AG20443 (cell line): ENCODE measurements at regions not wholly inside any gene's neighbourhood (a gene's known extent, or its start where the extent isn't known, plus 50 kb on each side); places are given as distances from the start of the nearest gene placed in this dataset.
"Not testable (repeated sequence)": the region's sequence is repeated elsewhere in the genome, so short reads cannot be mapped to it uniquely, and the experiment has no call there.

Source experiments
- DNase-seq: peaks from one replicate; pipeline ENCODE4 v3.0.0; 2012; ENCODE audit warnings: low spot score, mixed read lengths

- no peak for DNase-seq
These were observed 142.5 kb upstream of the ARG1 start for GRCh38 chr6:131430531-131430930.

- no peak for DNase-seq
These were observed 141.3 kb upstream of the ARG1 start for GRCh38 chr6:131431718-131432117.

GRCh38 chr6:131433927-131434326 is 139.1 kb upstream of the ARG1 start:
- no peak for DNase-seq

DNA sequence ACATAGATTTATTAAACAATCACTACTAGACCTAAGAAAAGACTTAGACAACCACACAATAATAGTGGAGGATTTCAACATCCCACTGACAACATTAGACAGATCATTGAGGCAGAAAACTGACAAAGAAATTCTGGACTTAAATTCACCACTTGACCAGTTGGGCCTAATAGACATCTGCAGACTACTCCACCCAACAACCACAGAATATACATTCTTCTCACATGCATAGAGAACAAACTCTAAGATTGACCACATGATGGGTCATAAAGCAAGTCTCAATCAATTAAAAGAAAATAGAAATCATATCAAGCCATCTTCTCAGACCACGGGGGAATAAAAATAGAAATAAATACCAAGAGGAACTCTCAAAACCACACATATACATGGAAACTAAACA is 136.7 kb upstream of the ARG1 start:
- no peak for DNase-seq

DNA sequence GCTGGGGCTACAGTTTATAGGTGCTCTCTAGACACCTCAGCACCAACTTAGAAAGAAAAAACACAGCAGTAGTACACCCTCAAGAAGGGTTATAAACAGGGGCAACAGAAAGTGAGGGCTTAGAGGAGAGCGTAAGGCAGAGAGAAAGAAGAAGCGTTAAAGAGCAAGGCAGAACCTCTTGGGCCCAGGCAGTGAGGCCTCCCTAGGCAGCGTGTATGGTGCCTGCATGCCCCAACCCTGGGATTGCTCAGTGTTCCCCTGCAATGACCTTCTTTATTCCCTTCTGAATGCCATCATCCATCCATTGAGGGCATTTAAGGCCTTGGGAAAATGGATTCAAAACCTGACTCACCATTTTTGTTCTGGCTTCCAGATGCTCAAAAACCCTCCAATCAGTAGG is 130.0 kb upstream of the ARG1 start:
- no peak for DNase-seq

GRCh38 chr6:131443514-131443913 is 129.5 kb upstream of the ARG1 start:
- no peak for DNase-seq

DNA sequence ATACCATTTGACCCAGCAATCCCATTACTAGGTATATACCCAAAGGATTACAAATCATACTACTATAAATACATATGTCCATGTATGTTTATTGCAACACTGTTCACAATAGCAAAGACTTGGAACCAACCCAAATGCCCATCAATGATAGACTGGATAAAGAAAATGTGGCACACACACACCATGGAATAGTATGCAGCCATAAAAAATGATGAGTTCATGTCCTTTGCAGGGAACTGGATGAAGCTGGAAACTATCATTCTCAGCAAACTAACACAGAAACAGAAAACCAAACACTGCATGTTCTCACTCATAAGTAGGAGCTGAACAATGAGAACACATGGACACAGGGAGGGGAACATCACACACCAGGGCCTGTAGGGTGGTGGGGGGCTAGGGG is 127.7 kb upstream of the ARG1 start:
- not testable (repeated sequence) for DNase-seq

DNA sequence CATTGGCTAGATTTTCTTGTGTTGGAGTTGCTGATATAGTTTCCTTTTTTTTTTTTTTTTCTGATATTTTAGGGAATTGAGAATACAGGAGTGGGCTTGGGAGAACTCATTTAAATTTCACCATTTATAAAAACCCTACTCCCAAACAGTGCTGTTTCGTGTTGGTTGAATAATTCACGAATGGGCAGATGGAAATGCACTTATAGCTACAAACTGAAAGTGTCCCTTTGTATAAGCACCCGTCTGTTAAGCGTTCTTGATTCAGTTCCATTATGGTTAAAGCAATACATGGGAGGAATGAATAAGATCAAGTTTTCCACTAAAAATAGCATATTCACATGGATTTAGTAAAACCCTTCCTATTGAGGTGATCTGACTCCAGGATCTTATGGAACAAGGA is 122.2 kb upstream of the ARG1 start:
- DNase-seq = no peak

DNA sequence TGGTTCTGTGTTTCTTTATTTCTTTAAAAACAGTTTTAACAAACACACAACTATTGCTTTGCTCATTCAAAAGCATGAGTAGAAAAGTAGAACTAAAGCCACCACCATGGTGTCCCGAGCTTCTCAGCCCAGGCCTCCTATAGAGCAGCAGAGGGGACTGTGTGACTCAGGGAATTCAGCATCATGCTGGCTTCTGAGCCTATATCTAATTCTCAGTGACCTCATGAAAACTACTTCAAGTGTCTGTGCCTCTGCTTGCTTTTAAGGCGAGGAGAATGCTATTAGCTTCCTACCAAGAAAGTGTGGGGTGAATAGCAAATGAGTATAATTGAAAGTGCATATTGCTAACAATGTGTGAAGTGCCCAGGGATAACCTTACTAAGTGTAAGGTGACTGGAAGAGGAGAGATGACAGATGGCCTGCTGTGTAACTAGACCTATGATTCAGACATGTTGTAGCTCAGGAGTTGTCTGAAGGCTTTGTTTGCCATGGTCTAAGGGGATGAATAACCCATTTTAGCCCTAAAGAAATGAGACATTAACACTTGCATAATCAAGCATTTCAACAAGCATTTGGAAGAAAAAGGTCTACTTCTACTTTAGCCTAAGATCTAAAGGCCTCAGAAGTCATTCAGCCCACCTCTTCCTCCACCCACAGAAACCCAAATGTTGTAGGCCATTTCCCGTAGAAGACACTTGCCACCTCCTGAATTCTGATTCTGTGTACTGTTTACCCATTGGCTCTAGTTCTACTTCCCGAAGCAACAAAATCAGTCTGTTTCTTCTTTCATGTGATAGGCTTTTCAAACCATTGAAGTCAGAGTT is 121.5 kb upstream of the ARG1 start:
- DNase-seq = no peak

- DNase-seq = no peak
These were observed 119.2 kb upstream of the ARG1 start for GRCh38 chr6:131453803-131454202.

DNA sequence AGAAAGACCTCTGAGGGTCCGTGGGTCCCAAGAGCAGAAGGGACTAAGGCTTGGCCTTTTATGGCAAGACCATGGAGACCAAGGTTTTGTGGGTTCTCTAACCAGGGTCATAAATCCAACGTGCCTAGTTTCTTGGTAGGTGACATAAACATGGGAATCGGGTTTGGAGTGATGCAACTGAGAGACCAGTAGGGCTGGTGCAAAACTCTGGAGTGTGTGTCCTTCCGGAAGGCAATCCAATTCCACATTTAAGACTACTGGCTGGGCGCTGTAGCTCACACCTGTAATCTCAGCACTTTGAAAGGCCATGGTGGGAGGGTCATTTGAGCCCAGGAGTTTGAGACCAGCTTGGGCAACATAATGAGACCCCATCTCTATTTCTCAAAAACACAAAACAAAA is 116.5 kb upstream of the ARG1 start:
- DNase-seq = no peak

- DNase-seq = no peak
These were observed 114.0 kb upstream of the ARG1 start for GRCh38 chr6:131459005-131459404.

DNA sequence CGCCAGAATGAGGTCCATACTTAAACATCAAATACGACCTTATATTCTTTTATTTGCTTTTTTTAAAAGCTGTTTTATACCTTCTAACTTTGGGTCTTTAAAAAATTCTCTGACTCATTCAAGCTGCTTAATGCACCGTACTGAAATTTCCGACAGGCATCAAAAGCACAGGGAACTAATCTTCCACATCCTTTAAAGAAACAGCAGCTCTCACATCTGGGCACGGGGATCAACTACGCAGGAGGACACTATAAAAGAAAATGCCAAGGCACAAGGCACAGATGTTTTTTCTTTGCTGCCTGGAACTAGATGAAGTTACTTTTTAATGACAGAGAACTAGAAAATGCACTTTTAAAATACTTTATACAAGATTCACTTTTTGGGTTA is 112.4 kb upstream of the ARG1 start:
- DNase-seq = no peak

DNA sequence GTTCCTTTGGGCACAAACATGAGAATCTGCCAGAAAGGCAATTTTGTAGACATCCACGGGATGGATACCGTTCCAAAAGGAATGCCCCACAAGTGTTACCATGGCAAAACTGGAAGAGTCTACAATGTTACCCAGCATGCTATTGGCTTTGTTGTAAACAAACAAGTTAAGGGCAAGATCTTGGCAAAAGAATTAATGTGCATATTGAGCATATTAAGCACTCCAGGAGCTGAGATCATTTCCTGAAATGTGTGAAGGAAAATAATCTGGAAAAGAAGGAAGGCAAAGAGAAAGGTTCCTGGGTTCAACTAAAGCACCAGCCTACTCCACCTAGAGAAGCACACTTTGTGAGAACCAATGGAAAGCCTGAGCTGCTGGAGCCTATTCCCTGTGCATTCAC is 103.9 kb upstream of the ARG1 start:
- DNase-seq = no peak

DNA sequence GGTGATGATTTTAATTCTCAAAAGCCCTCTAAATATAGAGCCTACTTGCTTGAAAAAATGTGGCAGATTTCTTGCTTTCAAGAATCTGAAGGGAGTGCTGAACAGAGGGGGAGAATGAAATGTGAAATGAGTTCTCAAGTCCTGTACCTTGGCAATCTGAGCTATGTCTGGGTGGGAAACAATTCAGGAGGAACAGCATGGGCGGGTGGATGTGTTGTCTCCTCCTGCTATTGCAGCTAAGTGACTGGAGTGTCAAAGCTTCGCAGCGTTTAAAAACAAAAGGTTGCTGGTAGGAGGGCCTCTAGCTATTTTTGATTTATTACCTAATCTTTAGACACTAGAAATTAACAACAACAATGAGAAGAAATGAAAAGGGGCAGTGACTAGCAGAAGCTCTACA is 102.5 kb upstream of the ARG1 start:
- DNase-seq = no peak

DNA sequence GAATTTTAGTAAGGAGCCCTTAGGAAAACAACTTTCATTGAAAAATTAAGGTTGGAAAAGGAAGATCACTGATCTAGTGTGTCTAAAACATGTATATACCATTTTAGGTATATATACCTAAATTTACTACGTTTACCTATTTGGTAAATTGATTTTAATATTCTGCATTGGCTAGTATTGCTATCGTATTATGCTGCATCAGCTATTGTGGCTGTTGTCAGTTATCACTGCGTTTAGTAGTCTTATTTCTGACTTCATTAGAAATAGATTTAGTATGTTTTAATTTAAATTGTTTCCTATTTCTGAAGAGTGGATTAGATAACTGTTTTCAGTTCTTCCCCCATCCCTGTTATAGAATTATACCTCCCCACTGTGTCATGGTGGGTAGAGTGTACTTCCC is 101.7 kb upstream of the ARG1 start:
- DNase-seq = no peak

- DNase-seq = not testable (repeated sequence)
These were observed 99.7 kb upstream of the ARG1 start for GRCh38 chr6:131473303-131473702.

DNA sequence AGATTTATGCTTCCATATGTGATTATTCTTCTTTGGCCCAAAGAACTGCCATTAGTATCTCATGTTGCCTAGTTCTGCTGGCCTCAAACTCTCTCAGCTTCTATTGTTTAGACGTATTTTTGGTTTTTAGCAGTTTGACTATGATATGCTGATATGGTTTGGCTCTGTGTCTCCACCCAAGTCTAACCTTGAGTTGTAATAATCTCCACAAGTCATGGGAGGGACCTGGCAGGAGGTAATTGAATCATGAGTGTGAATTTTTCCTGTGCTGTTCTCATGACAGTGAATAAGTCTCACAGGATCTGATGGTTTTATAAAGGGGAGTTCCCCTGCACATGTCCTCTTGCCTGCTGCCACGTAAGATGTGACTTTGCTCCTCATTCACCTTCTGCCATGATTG is 96.7 kb upstream of the ARG1 start:
- DNase-seq = no peak

DNA sequence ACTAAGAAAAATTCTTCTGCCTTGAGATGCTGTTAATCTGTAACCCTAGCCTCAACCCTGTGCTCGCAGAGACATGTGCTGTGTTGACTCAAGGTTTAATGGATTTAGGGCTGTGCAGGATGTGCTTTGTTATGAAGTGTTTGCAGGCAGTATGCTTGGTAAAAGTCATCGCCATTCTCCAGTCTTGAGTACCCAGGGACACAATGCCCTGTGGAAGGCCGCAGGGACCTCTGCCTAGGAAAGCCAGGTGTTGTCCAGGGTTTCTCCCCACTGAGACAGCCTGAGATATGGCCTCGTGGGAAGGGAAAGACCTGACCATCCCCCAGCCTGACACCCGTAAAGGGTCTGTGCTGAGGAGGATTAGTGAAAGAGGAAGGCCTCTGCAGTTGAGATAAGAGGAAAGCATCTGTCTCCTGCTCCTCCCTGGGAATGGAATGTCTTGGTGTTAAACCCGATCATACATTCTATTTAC is 94.2 kb upstream of the ARG1 start:
- DNase-seq = not testable (repeated sequence)

GRCh38 chr6:131486608-131487007 is 86.4 kb upstream of the ARG1 start:
- DNase-seq = no peak

DNA sequence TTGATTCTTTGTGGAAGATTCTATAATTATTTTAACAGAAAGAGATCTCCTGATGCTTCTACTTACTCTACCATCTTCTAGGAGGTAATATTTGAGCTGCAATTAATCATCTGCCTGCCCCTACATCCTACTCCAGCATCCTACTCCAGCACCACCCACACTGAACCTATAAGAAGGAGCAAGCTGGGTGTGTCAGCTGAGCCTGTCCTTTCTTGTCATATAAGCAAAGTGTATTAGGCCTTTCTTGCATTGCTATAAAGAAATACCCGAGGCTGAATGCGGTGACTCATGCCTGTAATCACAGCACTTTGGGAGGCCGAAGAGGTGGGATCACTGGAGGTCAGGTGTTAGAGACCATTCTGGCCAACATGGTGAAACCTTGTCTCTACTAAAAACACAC is 84.2 kb upstream of the ARG1 start:
- no peak for DNase-seq

- no peak for DNase-seq
These were observed 82.6 kb upstream of the ARG1 start for GRCh38 chr6:131490441-131490840.

GRCh38 chr6:131492932-131493573 is 80.0 kb upstream of the ARG1 start:
- no peak for DNase-seq

GRCh38 chr6:131504387-131504786 is 68.6 kb upstream of the ARG1 start:
- DNase-seq = not testable (repeated sequence)
